ENCODE measurements at regions not wholly inside any gene's neighbourhood (a gene's known extent, or its start where the extent isn't known, plus 50 kb on each side); places are given as distances from the start of the nearest gene placed in this dataset.

GRCh38 chr2:42942214-42942989 is 150.0 kb upstream of the HAAO start:
- DNase-seq (ENCODE audit: low spot score), result no peak
- ChIA-PET CTCF (interaction anchor here (0.8 to 1.1 kb wide), 2 partner anchors 32 to 123 kb away, joined by 4 read pairs; no protein-coding TSS in a partner anchor), POLR2A (ENCODE audit: low non-redundant PET) (no interaction called here)
- TF ChIP-seq CTCF (conservative IDR thresholded peaks at IDR 0.05; ENCODE audit: low read depth), result no peak
- H3K27ac ChIP-seq, result no peak overlapping the region; the same call in 1 of the 2 replicates

- no peak for TF ChIP-seq CTCF (conservative IDR thresholded peaks at IDR 0.05; ENCODE audit: low read depth)
- ChIA-PET POLR2A (ENCODE audit: low non-redundant PET) (no interaction called here), CTCF (interaction anchor here (0.8 to 1.1 kb wide), 2 partner anchors 33 to 123 kb away, joined by 4 read pairs; no protein-coding TSS in a partner anchor)
- no peak for DNase-seq (ENCODE audit: low spot score)
- no peak overlapping the region for H3K27ac ChIP-seq
Observed at GRCh38 chr2:42941633-42942176, 149.3 kb upstream of the HAAO start.

GRCh38 chr2:42939411-42940206 is 147.2 kb upstream of the HAAO start:
- ChIA-PET CTCF (interaction anchor here (0.6 kb wide), 1 partner anchor 294 kb away, joined by 4 read pairs; no protein-coding TSS in a partner anchor), POLR2A (ENCODE audit: low non-redundant PET) (no interaction called here)

GRCh38 chr2:42938671-42939370 is 146.4 kb upstream of the HAAO start:
- H3K27ac ChIP-seq, result no peak overlapping the region
- no peak for DNase-seq (ENCODE audit: low spot score)
- POLR2A ChIA-PET (ENCODE audit: low non-redundant PET), result no interaction called here
- TF ChIP-seq CTCF (conservative IDR thresholded peaks at IDR 0.05; ENCODE audit: low read depth), result no peak
- CTCF ChIA-PET, result no interaction called here

More at GRCh38 chr2:42939411-42940206, 147.2 kb upstream of the HAAO start:
- DNase-seq (ENCODE audit: low spot score), result no peak
- no peak overlapping the region for H3K27ac ChIP-seq
- no peak for TF ChIP-seq CTCF (conservative IDR thresholded peaks at IDR 0.05; ENCODE audit: low read depth)

GRCh38 chr2:42937171-42937875 is 144.9 kb upstream of the HAAO start:
- TF ChIP-seq CTCF (conservative IDR thresholded peaks at IDR 0.05; ENCODE audit: low read depth), result no peak
- DNase-seq (ENCODE audit: low spot score), result peak; percentile 43
- ChIA-PET POLR2A (ENCODE audit: low non-redundant PET) (no interaction called here), CTCF (interaction anchor here (0.7 to 0.8 kb wide), 2 partner anchors 14 to 62 kb away, joined by 3 read pairs; no protein-coding TSS in a partner anchor)
- H3K27ac ChIP-seq, result peak overlapping the region; percentile 82

Measured in RWPE1 (cell line).